PC-9 (cell line): ENCODE measurements at regions not wholly inside any gene's neighbourhood (a gene's known extent, or its start where the extent isn't known, plus 50 kb on each side); places are given as distances from the start of the nearest gene placed in this dataset.

Source experiments
- EZH2 ChIP-seq: fragments of 200-600 bp; sonication (generic); IDR thresholded peaks from 2 replicates; pipeline ENCODE4 v1.8.0; 2017; ENCODE audit warnings: antibody characterized with exemption, low read depth
- TF ChIP-seq, protein P1 (sequence below): fragments of 200-600 bp; sonication (generic); conservative IDR thresholded peaks from 2 replicates; pipeline ENCODE4 v1.6.1; 2017; ENCODE audit warnings: mixed run types, antibody characterized with exemption, mild to moderate bottlenecking, moderate library complexity

DNA sequence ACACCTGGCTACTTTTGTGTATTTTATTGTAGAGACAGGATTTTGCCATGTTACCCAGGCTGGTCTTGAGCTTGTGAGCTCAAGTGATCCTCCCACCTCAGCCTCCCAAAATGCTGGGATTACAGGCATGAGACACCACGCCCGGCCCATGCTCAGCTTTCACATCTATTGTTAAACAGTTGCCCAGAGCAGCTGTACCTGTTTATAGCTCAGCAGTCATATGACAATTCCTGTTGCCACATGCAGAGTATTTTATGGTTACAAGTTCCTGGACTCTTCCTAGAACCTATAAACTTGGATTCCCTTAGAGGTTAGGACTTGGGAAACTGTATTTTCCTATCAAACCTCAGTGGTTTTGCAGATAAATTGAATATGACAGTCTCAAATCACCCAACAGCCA is 188.3 kb upstream of the KCNG1 start:
- TF ChIP-seq, protein P1, sequence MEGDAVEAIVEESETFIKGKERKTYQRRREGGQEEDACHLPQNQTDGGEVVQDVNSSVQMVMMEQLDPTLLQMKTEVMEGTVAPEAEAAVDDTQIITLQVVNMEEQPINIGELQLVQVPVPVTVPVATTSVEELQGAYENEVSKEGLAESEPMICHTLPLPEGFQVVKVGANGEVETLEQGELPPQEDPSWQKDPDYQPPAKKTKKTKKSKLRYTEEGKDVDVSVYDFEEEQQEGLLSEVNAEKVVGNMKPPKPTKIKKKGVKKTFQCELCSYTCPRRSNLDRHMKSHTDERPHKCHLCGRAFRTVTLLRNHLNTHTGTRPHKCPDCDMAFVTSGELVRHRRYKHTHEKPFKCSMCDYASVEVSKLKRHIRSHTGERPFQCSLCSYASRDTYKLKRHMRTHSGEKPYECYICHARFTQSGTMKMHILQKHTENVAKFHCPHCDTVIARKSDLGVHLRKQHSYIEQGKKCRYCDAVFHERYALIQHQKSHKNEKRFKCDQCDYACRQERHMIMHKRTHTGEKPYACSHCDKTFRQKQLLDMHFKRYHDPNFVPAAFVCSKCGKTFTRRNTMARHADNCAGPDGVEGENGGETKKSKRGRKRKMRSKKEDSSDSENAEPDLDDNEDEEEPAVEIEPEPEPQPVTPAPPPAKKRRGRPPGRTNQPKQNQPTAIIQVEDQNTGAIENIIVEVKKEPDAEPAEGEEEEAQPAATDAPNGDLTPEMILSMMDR: no peak
- TF ChIP-seq EZH2: no peak
